GM20000 (cell line): ENCODE measurements at regions not wholly inside any gene's neighbourhood (a gene's known extent, or its start where the extent isn't known, plus 50 kb on each side); places are given as distances from the start of the nearest gene placed in this dataset.
"Not testable (repeated sequence)": the region's sequence is repeated elsewhere in the genome, so short reads cannot be mapped to it uniquely, and the experiment has no call there.

ENCODE experiments used
- DNase-seq: peaks from one replicate; pipeline ENCODE4 v3.0.0; 2012; ENCODE audit warnings: low spot score
- CTCF ChIP-seq: IDR thresholded peaks from 2 replicates; pipeline ENCODE4 v1.5.1; 2012; ENCODE audit warnings: mild to moderate bottlenecking, control low read depth; ENCODE audit errors: extremely low read depth, missing control alignments

- TF ChIP-seq CTCF: no peak
- DNase-seq: no peak
Measured at GRCh38 chr17:45668316-45668715, 115.8 kb upstream of the CRHR1 start.

- TF ChIP-seq CTCF: no peak
- DNase-seq: no peak
Measured at GRCh38 chr17:45672301-45672700, 111.8 kb upstream of the CRHR1 start.

GRCh38 chr17:45672792-45673191, 111.3 kb upstream of the CRHR1 start:
- no peak for DNase-seq
- TF ChIP-seq CTCF: no peak

- DNase-seq: not testable (repeated sequence)
Measured at GRCh38 chr17:45673759-45674158, 110.4 kb upstream of the CRHR1 start.

- no peak for TF ChIP-seq CTCF
- DNase-seq: no peak
Measured at GRCh38 chr17:45675012-45675411, 109.1 kb upstream of the CRHR1 start.

- no peak for DNase-seq
- no peak for TF ChIP-seq CTCF
Measured at GRCh38 chr17:45675892-45676291, 108.2 kb upstream of the CRHR1 start.

- no peak for TF ChIP-seq CTCF
- DNase-seq: no peak
Measured at GRCh38 chr17:45676695-45677094, 107.4 kb upstream of the CRHR1 start.

GRCh38 chr17:45677770-45678169, 106.3 kb upstream of the CRHR1 start:
- no peak for TF ChIP-seq CTCF

More at GRCh38 chr17:45677770-45678169, 106.3 kb upstream of the CRHR1 start:
- DNase-seq: no peak
